Right cardiac atrium (tissue), 5 donors: ENCODE measurements at regions not wholly inside any gene's neighbourhood (a gene's known extent, or its start where the extent isn't known, plus 50 kb on each side); places are given as distances from the start of the nearest gene placed in this dataset.

Source experiments
- ATAC-seq, 2 donors: fragments of 200-7000 bp; cut with Tn5 transposase; one replicate each; pipeline versions ENCODE4 v1.8.0 to v1.9.1; 2020; ENCODE audit warnings: moderate library complexity in 2 of 2, mild to moderate bottlenecking in 1 of 2
- DNase-seq, 3 donors: peaks; one replicate each; pipeline ENCODE4 v3.0.0-alpha.2; 2020
- H3K27ac ChIP-seq: one replicate; pipeline ENCODE4 v1.5.1; 2013; ENCODE audit warnings: mild to moderate bottlenecking, low read length, control low read depth, moderate library complexity
- H3K27me3 ChIP-seq: one replicate; pipeline ENCODE4 v1.6.1; 2013; ENCODE audit not compliant: control insufficient read depth, insufficient read depth
- H3K4me1 ChIP-seq: one replicate; pipeline ENCODE4 v1.6.1; 2013; ENCODE audit warnings: low read length; ENCODE audit not compliant: control insufficient read depth, insufficient read depth
- H3K4me3 ChIP-seq: one replicate; pipeline ENCODE4 v1.5.1; 2013; ENCODE audit warnings: low read length, control low read depth
- H3K9me3 ChIP-seq: one replicate; pipeline ENCODE4 v1.6.1; 2013; ENCODE audit warnings: low read length; ENCODE audit not compliant: control insufficient read depth
- WGBS: extraction: QIAGEN DNeasy Blood & Tissue Kit; methylation state at CpG from one replicate; pipeline ENCODE4 v1.1.7; 2013; 5-methylcytosine and 5-hydroxymethylcytosine counted together
- intact Hi-C, 4 donors: fragments of 100-400 bp; cut with DNase I; formaldehyde crosslinking; loops; one replicate each; pipeline versions ENCODE4 v1.11.0 to v1.14.0; 2022 to 2023
- donor health status: healthy with polysubstance abuse.
- donor health status: DM: no; HTN: yes; CAD: no.
- donor health status: DM: no; HTN: no; CAD: no.
- donor health status: DM: no; HTN: yes; CAD: no; lungs with severe emphysema.
- donor health status: DM: yes; HTN: yes; CAD: no.

GRCh38 chr12:30110958-30111586 lies 327.3 kb upstream of the TMTC1 start:
- Histone ChIP-seq H3K27me3 (no peaks in the 10 kb centered on the region), H3K4me1 (no peaks in the 10 kb centered on the region), H3K27ac (no peak overlapping the region), H3K9me3 (no peaks in the 10 kb centered on the region), H3K4me3 (no peak overlapping the region)
- WGBS, result 76% methylated on average over 6 of the region's 6 CpGs
- no peak for ATAC-seq
- no peak for DNase-seq
- intact Hi-C loops, result no loop called here

- 91% methylated on average over 22 of the region's 22 CpGs for WGBS
- peak in 1 of 3 donors; percentile 39 for DNase-seq
- Histone ChIP-seq H3K27ac (no peak overlapping the region), H3K27me3 (no peaks in the 10 kb centered on the region), H3K4me3 (no peak overlapping the region), H3K9me3 (no peaks in the 10 kb centered on the region), H3K4me1 (no peaks in the 10 kb centered on the region)
- ATAC-seq, result no peak
- intact Hi-C loops, result no loop called here
These were observed 326.8 kb upstream of the TMTC1 start for GRCh38 chr12:30110498-30110897.

GRCh38 chr12:30108666-30109065 lies 324.9 kb upstream of the TMTC1 start:
- no peaks in the 10 kb centered on the region for H3K9me3 ChIP-seq
- intact Hi-C loops, result no loop called here
- H3K4me1 ChIP-seq, result no peaks in the 10 kb centered on the region
- no peaks in the 10 kb centered on the region for H3K27me3 ChIP-seq
- 94% methylated on average over 2 of the region's 2 CpGs for WGBS
- H3K4me3 ChIP-seq, result no peak overlapping the region
- H3K27ac ChIP-seq, result no peak overlapping the region
- DNase-seq, result no peak
- no peak for ATAC-seq

- H3K9me3 ChIP-seq, result no peaks in the 10 kb centered on the region
- no peak overlapping the region for H3K4me3 ChIP-seq
- no peaks in the 10 kb centered on the region for H3K27me3 ChIP-seq
- 48% methylated on average over 9 of the region's 9 CpGs for WGBS
- H3K4me1 ChIP-seq, result no peaks in the 10 kb centered on the region
- intact Hi-C loops, result no loop called here
- peak in 1 of 2 donors; percentile 32 for ATAC-seq
- DNase-seq, result no peak
- H3K27ac ChIP-seq, result no peak overlapping the region
These were observed 322.6 kb upstream of the TMTC1 start for GRCh38 chr12:30106204-30106965.

GRCh38 chr12:30105505-30105904 lies 321.8 kb upstream of the TMTC1 start:
- Histone ChIP-seq H3K4me1 (no peaks in the 10 kb centered on the region), H3K27me3 (no peaks in the 10 kb centered on the region), H3K4me3 (no peak overlapping the region), H3K27ac (no peak overlapping the region), H3K9me3 (no peaks in the 10 kb centered on the region)
- intact Hi-C loops, result no loop called here
- DNase-seq, result no peak
- WGBS, result 60% methylated on average over 2 of the region's 2 CpGs
- no peak for ATAC-seq

- ATAC-seq (no peak), DNase-seq (no peak)
- no peak overlapping the region for H3K27ac ChIP-seq
- H3K4me3 ChIP-seq, result no peak overlapping the region
- H3K27me3 ChIP-seq, result no peaks in the 10 kb centered on the region
- WGBS, result 75% methylated on average over 2 of the region's 2 CpGs
- intact Hi-C loops, result no loop called here
- no peaks in the 10 kb centered on the region for H3K9me3 ChIP-seq
- no peaks in the 10 kb centered on the region for H3K4me1 ChIP-seq
These were observed 321.2 kb upstream of the TMTC1 start for GRCh38 chr12:30104971-30105370.

- no peaks in the 10 kb centered on the region for H3K27me3 ChIP-seq
- DNase-seq (no peak), ATAC-seq (no peak)
- H3K4me3 ChIP-seq, result no peak overlapping the region
- intact Hi-C loops, result no loop called here
- H3K9me3 ChIP-seq, result no peaks in the 10 kb centered on the region
- H3K4me1 ChIP-seq, result no peaks in the 10 kb centered on the region
- no peak overlapping the region for H3K27ac ChIP-seq
- WGBS, result 96% methylated on average over 1 of the region's 1 CpG
These were observed 317.0 kb upstream of the TMTC1 start for GRCh38 chr12:30100741-30101140.

- WGBS, result 59% methylated on average over 3 of the region's 3 CpGs
- no peak overlapping the region for H3K4me3 ChIP-seq
- no peak overlapping the region for H3K27ac ChIP-seq
- intact Hi-C loops, result no loop called here
- ATAC-seq (no peak), DNase-seq (no peak)
- H3K27me3 ChIP-seq, result no peaks in the 10 kb centered on the region
- H3K4me1 ChIP-seq, result no peaks in the 10 kb centered on the region
- no peaks in the 10 kb centered on the region for H3K9me3 ChIP-seq
These were observed 314.9 kb upstream of the TMTC1 start for GRCh38 chr12:30098677-30099076.

- DNase-seq (no peak), ATAC-seq (no peak)
- Histone ChIP-seq H3K9me3 (no peaks in the 10 kb centered on the region), H3K4me3 (no peak overlapping the region), H3K27me3 (no peaks in the 10 kb centered on the region), H3K27ac (no peak overlapping the region), H3K4me1 (no peaks in the 10 kb centered on the region)
- 88% methylated on average over 6 of the region's 6 CpGs for WGBS
- intact Hi-C loops, result no loop called here
These were observed 311.8 kb upstream of the TMTC1 start for GRCh38 chr12:30095511-30095910.

GRCh38 chr12:30092983-30093617 lies 309.4 kb upstream of the TMTC1 start:
- Histone ChIP-seq H3K9me3 (no peaks in the 10 kb centered on the region), H3K27me3 (no peaks in the 10 kb centered on the region), H3K27ac (no peak overlapping the region), H3K4me1 (no peaks in the 10 kb centered on the region), H3K4me3 (no peak overlapping the region)
- intact Hi-C loops, result no loop called here
- ATAC-seq, result no peak
- 82% methylated on average over 4 of the region's 4 CpGs for WGBS
- no peak for DNase-seq

GRCh38 chr12:30090258-30090657 lies 306.5 kb upstream of the TMTC1 start:
- ATAC-seq (peak in 1 of 2 donors; percentile 53), DNase-seq (no peak)
- Histone ChIP-seq H3K9me3 (no peaks in the 10 kb centered on the region), H3K4me3 (no peak overlapping the region), H3K4me1 (no peaks in the 10 kb centered on the region), H3K27me3 (no peaks in the 10 kb centered on the region), H3K27ac (no peak overlapping the region)
- intact Hi-C loops, result no loop called here
- WGBS, result 60% methylated on average over 2 of the region's 2 CpGs
